NCI-H345 treated with DMSO at 0.1 percent for 48 hours (cell line): ENCODE measurements at regions not wholly inside any gene's neighbourhood (a gene's known extent, or its start where the extent isn't known, plus 50 kb on each side); places are given as distances from the start of the nearest gene placed in this dataset.

ENCODE experiments used
- DNase-seq: peaks from one replicate; lab custom pipeline; 2025; ENCODE audit not compliant: unreplicated experiment; lab: John Stamatoyannopoulos, UW

- DNase-seq, result no peak
These were observed 288.3 kb upstream of the CDH18 start for GRCh38 chr5:20276061-20276958.

GRCh38 chr5:20266066-20266465 lies 278.1 kb upstream of the CDH18 start:
- no peak for DNase-seq

- DNase-seq, result no peak
These were observed 274.9 kb upstream of the CDH18 start for GRCh38 chr5:20262896-20263295.

- DNase-seq, result no peak
These were observed 266.7 kb upstream of the CDH18 start for GRCh38 chr5:20254748-20255147.

- no peak for DNase-seq
These were observed 260.1 kb upstream of the CDH18 start for GRCh38 chr5:20248118-20248517.

- DNase-seq, result no peak
These were observed 257.5 kb upstream of the CDH18 start for GRCh38 chr5:20245432-20245974.

- no peak for DNase-seq
These were observed 253.4 kb upstream of the CDH18 start for GRCh38 chr5:20241351-20241750.

GRCh38 chr5:20231040-20231439 lies 243.0 kb upstream of the CDH18 start:
- no peak for DNase-seq

- no peak for DNase-seq
These were observed 242.0 kb upstream of the CDH18 start for GRCh38 chr5:20230010-20230409.

GRCh38 chr5:20229303-20230005 lies 241.5 kb upstream of the CDH18 start:
- no peak for DNase-seq

GRCh38 chr5:20224966-20225365 lies 237.0 kb upstream of the CDH18 start:
- DNase-seq, result no peak

- DNase-seq, result no peak
These were observed 236.0 kb upstream of the CDH18 start for GRCh38 chr5:20224046-20224445.

GRCh38 chr5:20223451-20223850 lies 235.5 kb upstream of the CDH18 start:
- DNase-seq, result no peak

GRCh38 chr5:20215257-20215656 lies 227.3 kb upstream of the CDH18 start:
- DNase-seq, result no peak

- DNase-seq, result no peak
These were observed 225.8 kb upstream of the CDH18 start for GRCh38 chr5:20213803-20214202.

- no peak for DNase-seq
These were observed 224.7 kb upstream of the CDH18 start for GRCh38 chr5:20212701-20213100.

- DNase-seq, result no peak
These were observed 178.5 kb upstream of the CDH18 start for GRCh38 chr5:20166456-20166855.

- DNase-seq, result no peak
These were observed 170.0 kb upstream of the CDH18 start for GRCh38 chr5:20158006-20158405.

- no peak for DNase-seq
These were observed 169.1 kb upstream of the CDH18 start for GRCh38 chr5:20157089-20157488.

GRCh38 chr5:20145240-20145639 lies 157.2 kb upstream of the CDH18 start:
- DNase-seq, result no peak

GRCh38 chr5:20129501-20129900 lies 141.5 kb upstream of the CDH18 start:
- no peak for DNase-seq

GRCh38 chr5:20128343-20128742 lies 140.3 kb upstream of the CDH18 start:
- DNase-seq, result no peak
